GM10266 (cell line): ENCODE measurements at regions not wholly inside any gene's neighbourhood (a gene's known extent, or its start where the extent isn't known, plus 50 kb on each side); places are given as distances from the start of the nearest gene placed in this dataset.

ENCODE experiments used
- DNase-seq: peaks from one replicate; pipeline ENCODE4 v3.0.0; 2012; ENCODE audit errors: extremely low spot score
- CTCF ChIP-seq: IDR thresholded peaks from 2 replicates; pipeline ENCODE4 v1.5.1; 2012; ENCODE audit warnings: mild to moderate bottlenecking, low read depth; ENCODE audit not compliant: control insufficient read depth, insufficient read depth; ENCODE audit errors: missing control alignments

GRCh38 chr17:5881849-5882248 lies 188.3 kb upstream of the WSCD1 start:
- DNase-seq, result no peak
- TF ChIP-seq CTCF, result no peak

- DNase-seq, result no peak
- no peak for TF ChIP-seq CTCF
Observed at GRCh38 chr17:5883775-5884665, 186.2 kb upstream of the WSCD1 start.

GRCh38 chr17:5885336-5885735 lies 184.8 kb upstream of the WSCD1 start:
- no peak for TF ChIP-seq CTCF
- no peak for DNase-seq

- no peak for DNase-seq
- TF ChIP-seq CTCF, result no peak
Observed at GRCh38 chr17:5888811-5889210, 181.4 kb upstream of the WSCD1 start.

- no peak for DNase-seq
- no peak for TF ChIP-seq CTCF
Observed at GRCh38 chr17:5892921-5893675, 177.1 kb upstream of the WSCD1 start.

- no peak for TF ChIP-seq CTCF
Observed at GRCh38 chr17:5893741-5894140, 176.4 kb upstream of the WSCD1 start.

GRCh38 chr17:5895276-5895675 lies 174.9 kb upstream of the WSCD1 start:
- no peak for TF ChIP-seq CTCF
- DNase-seq, result no peak

More at GRCh38 chr17:5893741-5894140, 176.4 kb upstream of the WSCD1 start:
- DNase-seq, result no peak
